ENCODE measurements at regions not wholly inside any gene's neighbourhood (a gene's known extent, or its start where the extent isn't known, plus 50 kb on each side); places are given as distances from the start of the nearest gene placed in this dataset.
A peak's percentile ranks its signal among the peaks of the same experiment; 100 is the strongest.

DNA sequence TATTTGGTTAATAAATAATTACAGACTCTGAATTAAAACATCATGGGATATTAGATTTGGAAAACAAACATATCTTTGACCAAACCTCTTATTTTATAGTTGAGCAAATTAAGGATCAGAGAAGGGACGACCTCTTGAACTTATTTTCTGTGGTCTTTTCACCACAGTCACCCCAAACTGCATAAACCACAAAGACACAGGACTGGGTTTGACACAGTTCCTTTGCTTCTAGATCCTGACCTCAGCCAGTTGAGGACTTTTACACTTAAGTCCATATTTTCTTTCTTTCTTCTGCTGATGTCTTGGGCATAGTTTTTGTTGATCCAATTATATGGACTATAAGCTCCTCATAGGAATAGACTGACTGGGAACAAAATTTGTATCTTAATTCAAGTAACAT is 234.0 kb upstream of the SLC14A2 start:
- intact Hi-C loops (cut with DNase I; ENCODE audit: low total_unique reads) (loop anchor here (5.0 to 10.0 kb wide), 4 partner anchors 59 to 1756 kb away; partner anchors contain the start of gene SETBP1), in situ Hi-C loops (cut with MboI; ENCODE audit: low sequenced_read_pairs in 4 of 4) (loop anchor here (5.0 to 25.0 kb wide), 6 partner anchors 104 to 1244 kb away; no protein-coding TSS in a partner anchor)
- Histone ChIP-seq H3K4me3 (no peak overlapping the region), H3K4me1 (peaks cover 33 to 44% of the 10 kb centered on the region in 2 donors), H3K27me3 (no peaks in the 10 kb centered on the region), H3K9me3 (no peaks in the 10 kb centered on the region), H3K36me3 (no peaks in the 10 kb centered on the region), H3K27ac (no peak overlapping the region)
- DNase-seq (no peak), ATAC-seq (no peak)
- TF ChIP-seq, protein P1, sequence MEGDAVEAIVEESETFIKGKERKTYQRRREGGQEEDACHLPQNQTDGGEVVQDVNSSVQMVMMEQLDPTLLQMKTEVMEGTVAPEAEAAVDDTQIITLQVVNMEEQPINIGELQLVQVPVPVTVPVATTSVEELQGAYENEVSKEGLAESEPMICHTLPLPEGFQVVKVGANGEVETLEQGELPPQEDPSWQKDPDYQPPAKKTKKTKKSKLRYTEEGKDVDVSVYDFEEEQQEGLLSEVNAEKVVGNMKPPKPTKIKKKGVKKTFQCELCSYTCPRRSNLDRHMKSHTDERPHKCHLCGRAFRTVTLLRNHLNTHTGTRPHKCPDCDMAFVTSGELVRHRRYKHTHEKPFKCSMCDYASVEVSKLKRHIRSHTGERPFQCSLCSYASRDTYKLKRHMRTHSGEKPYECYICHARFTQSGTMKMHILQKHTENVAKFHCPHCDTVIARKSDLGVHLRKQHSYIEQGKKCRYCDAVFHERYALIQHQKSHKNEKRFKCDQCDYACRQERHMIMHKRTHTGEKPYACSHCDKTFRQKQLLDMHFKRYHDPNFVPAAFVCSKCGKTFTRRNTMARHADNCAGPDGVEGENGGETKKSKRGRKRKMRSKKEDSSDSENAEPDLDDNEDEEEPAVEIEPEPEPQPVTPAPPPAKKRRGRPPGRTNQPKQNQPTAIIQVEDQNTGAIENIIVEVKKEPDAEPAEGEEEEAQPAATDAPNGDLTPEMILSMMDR (IDR thresholded peaks at IDR 0.05 in 4 of 5, conservative IDR thresholded peaks at IDR 0.05 in 1 of 5), result no peak
- TF ChIP-seq POLR2A (IDR thresholded peaks at IDR 0.05), result no peak

DNA sequence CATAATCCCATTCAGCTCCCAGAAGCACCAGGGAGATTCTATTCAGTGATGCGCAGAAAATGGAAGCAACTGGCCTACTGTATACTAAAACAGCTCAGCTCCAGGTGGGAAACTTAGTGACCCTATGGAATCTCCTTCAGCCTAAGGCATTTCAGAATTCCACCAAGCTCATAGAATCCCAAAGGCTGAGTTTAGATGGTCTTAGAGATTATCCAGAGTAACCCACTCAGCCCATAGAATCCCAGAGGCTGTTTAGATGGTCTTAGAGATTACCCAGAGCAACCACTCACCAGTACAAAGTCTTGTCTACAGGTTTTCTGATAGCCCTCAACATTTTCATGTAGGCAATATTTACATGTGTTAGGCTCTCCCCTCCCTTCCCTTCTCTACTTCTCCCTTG is 232.0 kb upstream of the SLC14A2 start:
- ATAC-seq (no peak), DNase-seq (no peak)
- Histone ChIP-seq H3K9me3 (no peaks in the 10 kb centered on the region), H3K4me3 (no peak overlapping the region), H3K4me1 (peaks cover 19 to 34% of the 10 kb centered on the region in 2 donors), H3K27ac (no peak overlapping the region), H3K27me3 (no peaks in the 10 kb centered on the region), H3K36me3 (no peaks in the 10 kb centered on the region)
- intact Hi-C loops (cut with DNase I; ENCODE audit: low total_unique reads), result loop anchor here (5.0 to 10.0 kb wide), 4 partner anchors 61 to 1758 kb away; partner anchors contain the start of gene SETBP1
- in situ Hi-C loops (cut with MboI; ENCODE audit: low sequenced_read_pairs in 4 of 4), result loop anchor here (5.0 to 25.0 kb wide), 6 partner anchors 106 to 1246 kb away; no protein-coding TSS in a partner anchor
- TF ChIP-seq, protein P1 (IDR thresholded peaks at IDR 0.05 in 4 of 5, conservative IDR thresholded peaks at IDR 0.05 in 1 of 5), result no peak
- no peak for TF ChIP-seq POLR2A (IDR thresholded peaks at IDR 0.05)

DNA sequence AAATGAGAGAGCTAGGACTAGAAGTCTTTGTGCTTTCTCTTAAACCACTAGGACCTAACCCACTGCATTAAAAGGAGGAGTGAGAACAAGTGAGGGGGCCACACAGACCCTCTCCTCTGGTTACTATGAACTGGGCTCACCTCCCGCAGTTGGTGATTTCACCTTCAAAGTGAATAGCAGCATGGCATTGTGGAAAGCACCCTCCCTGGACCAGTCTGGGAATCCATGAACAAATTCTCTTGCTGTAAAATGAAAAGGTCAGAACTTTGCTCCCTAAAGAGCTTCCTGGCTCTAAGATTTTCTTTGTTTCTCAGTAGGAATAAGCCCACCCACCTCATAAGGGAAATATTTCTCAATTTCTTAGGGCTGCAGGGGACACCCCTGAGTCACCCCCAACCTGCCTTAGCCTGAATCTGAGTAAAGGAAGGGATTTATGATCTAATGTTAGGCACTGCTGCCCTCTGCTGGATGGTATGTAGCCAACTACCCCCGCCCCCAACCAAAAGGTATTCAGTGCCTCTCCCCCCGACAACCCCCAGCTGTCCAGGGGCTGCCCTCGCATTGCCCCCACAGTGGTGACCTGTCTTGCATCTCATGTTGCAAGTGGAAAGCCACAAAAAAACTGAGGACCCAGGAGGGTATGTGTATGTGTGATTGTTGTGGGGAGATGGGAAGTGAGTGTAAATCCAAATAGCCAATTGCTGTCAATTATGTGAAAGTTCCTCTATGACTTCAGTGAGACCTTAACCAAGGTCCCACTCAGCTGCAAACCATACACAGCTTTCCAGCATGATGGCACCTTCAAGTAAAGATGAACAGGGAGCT is 230.9 kb upstream of the SLC14A2 start:
- no peaks in the 10 kb centered on the region for H3K9me3 ChIP-seq
- no peaks in the 10 kb centered on the region for H3K27me3 ChIP-seq
- intact Hi-C loops (cut with DNase I; ENCODE audit: low total_unique reads), result loop anchor here (1.0 to 10.0 kb wide), 6 partner anchors 62 to 1760 kb away; partner anchors contain the start of gene SETBP1
- no peak overlapping the region for H3K4me3 ChIP-seq
- no peaks in the 10 kb centered on the region for H3K36me3 ChIP-seq
- peak; percentile 25 to 51 for DNase-seq
- H3K4me1 ChIP-seq, result peaks cover 9 to 23% of the 10 kb centered on the region in 2 donors
- in situ Hi-C loops (cut with MboI; ENCODE audit: low sequenced_read_pairs in 4 of 4), result loop anchor here (5.0 to 25.0 kb wide), 6 partner anchors 107 to 1247 kb away; no protein-coding TSS in a partner anchor
- peak; percentile 74 to 85 for ATAC-seq
- TF ChIP-seq POLR2A (IDR thresholded peaks at IDR 0.05), result no peak
- TF ChIP-seq, protein P1 (IDR thresholded peaks at IDR 0.05 in 4 of 5, conservative IDR thresholded peaks at IDR 0.05 in 1 of 5), result peak; percentile 71 to 87 (median 79)
- peak overlapping the region in 1 of 4 donors; percentile 18 for H3K27ac ChIP-seq

DNA sequence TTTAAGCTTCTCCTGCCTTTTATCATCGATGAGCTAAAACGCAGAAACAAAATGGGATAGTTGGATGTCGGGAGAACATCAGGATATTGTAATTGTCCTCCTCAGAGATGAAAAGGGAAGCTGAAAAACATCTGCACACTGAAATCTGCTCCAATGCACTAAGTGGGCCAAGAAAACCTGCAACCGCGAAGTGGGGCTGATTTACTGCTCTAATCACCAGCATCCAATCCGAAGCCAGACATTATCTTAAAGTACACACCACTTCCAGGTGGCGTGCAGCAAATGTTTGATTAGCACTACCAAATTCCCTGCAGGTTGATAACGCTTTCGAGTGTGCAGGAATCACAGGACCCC is 230.3 kb upstream of the SLC14A2 start:
- H3K9me3 ChIP-seq, result no peaks in the 10 kb centered on the region
- in situ Hi-C loops (cut with MboI; ENCODE audit: low sequenced_read_pairs in 4 of 4) (loop anchor here (5.0 to 25.0 kb wide), 6 partner anchors 108 to 1248 kb away; no protein-coding TSS in a partner anchor), intact Hi-C loops (cut with DNase I; ENCODE audit: low total_unique reads) (loop anchor here (1.0 to 10.0 kb wide), 6 partner anchors 63 to 1760 kb away; partner anchors contain the start of gene SETBP1)
- TF ChIP-seq POLR2A (IDR thresholded peaks at IDR 0.05), result no peak
- TF ChIP-seq, protein P1 (IDR thresholded peaks at IDR 0.05 in 4 of 5, conservative IDR thresholded peaks at IDR 0.05 in 1 of 5), result no peak
- no peak overlapping the region for H3K4me3 ChIP-seq
- no peak for DNase-seq
- peaks cover 8 to 17% of the 10 kb centered on the region in 2 donors for H3K4me1 ChIP-seq
- H3K27me3 ChIP-seq, result no peaks in the 10 kb centered on the region
- ATAC-seq, result no peak
- H3K36me3 ChIP-seq, result no peaks in the 10 kb centered on the region
- no peak overlapping the region for H3K27ac ChIP-seq
